ENCODE measurements at regions not wholly inside any gene's neighbourhood (a gene's known extent, or its start where the extent isn't known, plus 50 kb on each side); places are given as distances from the start of the nearest gene placed in this dataset.

DNA sequence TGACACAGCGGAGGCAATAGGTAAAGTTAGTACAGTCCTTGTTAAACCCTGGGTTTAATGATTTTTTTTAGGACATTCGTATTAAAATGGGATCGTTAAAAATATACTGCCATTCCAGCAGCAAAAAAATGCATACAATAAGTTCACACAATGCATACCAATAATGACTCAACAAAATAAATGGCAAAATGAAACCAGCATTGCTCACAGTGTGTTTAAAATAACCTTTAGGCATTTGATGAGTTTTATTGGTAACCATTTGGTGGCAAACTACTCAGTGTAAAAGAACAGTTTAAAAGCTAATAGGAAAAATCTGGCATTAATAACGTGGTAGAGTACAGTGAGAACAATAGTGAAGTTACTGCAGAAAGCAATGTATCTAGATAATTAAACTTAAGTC, 539.0 kb upstream of the PIK3C3 start:
- H3K9me3 ChIP-seq (ENCODE audit: low read length): no peaks in the 10 kb centered on the region
- H4K20me1 ChIP-seq (ENCODE audit: insufficient read depth, low read depth, low read length): no peaks in the 10 kb centered on the region
- H3K4me2 ChIP-seq (ENCODE audit: low read depth, low read length, poor library complexity, severe bottlenecking): no peak overlapping the region
- no peaks in the 10 kb centered on the region for H3K27me3 ChIP-seq (ENCODE audit: low read length)
- no peak overlapping the region for H3K27ac ChIP-seq (ENCODE audit: low read length)
- no peaks in the 10 kb centered on the region for H3K79me2 ChIP-seq (ENCODE audit: low read length)
- no peaks in the 10 kb centered on the region for H3K9me2 ChIP-seq (replicated peaks; ENCODE audit: insufficient read depth, low read length)
- no peaks in the 10 kb centered on the region for H3K36me3 ChIP-seq (ENCODE audit: insufficient read depth, low read length)
- no peak overlapping the region for H3K4me3 ChIP-seq (ENCODE audit: low read length)
- no peak for DNase-seq
- H2AFZ ChIP-seq (ENCODE audit: low read length): no peak overlapping the region
- no peak overlapping the region for H3K9ac ChIP-seq (ENCODE audit: low read length)
- no peaks in the 10 kb centered on the region for H3K4me1 ChIP-seq (ENCODE audit: low read length)

DNA sequence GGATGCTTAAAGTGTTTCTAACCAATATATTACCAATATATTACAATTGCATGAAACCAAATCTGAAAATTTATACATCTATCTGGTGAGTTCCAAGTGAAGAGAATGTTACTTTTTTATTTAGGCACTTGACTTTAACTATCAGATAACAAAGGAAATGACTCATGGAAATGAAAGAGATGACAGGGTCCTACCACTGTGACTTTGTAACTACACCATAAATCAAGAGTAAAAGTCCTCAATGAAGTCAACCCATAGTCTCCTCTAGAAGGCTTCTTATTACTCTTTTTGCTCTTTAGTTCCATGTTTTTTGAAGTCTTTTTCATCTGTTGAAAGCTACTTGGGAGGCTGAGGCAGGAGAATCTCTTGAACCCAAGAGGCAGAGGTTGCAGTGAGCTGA, 545.0 kb upstream of the PIK3C3 start:
- no peaks in the 10 kb centered on the region for H3K4me1 ChIP-seq (ENCODE audit: low read length)
- DNase-seq: no peak
- H3K4me3 ChIP-seq (ENCODE audit: low read length): no peak overlapping the region
- H3K4me2 ChIP-seq (ENCODE audit: low read depth, low read length, poor library complexity, severe bottlenecking): no peak overlapping the region
- H3K79me2 ChIP-seq (ENCODE audit: low read length): no peaks in the 10 kb centered on the region
- H2AFZ ChIP-seq (ENCODE audit: low read length): no peak overlapping the region
- no peaks in the 10 kb centered on the region for H3K36me3 ChIP-seq (ENCODE audit: insufficient read depth, low read length)
- no peaks in the 10 kb centered on the region for H4K20me1 ChIP-seq (ENCODE audit: insufficient read depth, low read depth, low read length)
- no peaks in the 10 kb centered on the region for H3K9me3 ChIP-seq (ENCODE audit: low read length)
- H3K9ac ChIP-seq (ENCODE audit: low read length): no peak overlapping the region
- no peaks in the 10 kb centered on the region for H3K27me3 ChIP-seq (ENCODE audit: low read length)
- H3K9me2 ChIP-seq (replicated peaks; ENCODE audit: insufficient read depth, low read length): no peaks in the 10 kb centered on the region
- no peak overlapping the region for H3K27ac ChIP-seq (ENCODE audit: low read length)

DNA sequence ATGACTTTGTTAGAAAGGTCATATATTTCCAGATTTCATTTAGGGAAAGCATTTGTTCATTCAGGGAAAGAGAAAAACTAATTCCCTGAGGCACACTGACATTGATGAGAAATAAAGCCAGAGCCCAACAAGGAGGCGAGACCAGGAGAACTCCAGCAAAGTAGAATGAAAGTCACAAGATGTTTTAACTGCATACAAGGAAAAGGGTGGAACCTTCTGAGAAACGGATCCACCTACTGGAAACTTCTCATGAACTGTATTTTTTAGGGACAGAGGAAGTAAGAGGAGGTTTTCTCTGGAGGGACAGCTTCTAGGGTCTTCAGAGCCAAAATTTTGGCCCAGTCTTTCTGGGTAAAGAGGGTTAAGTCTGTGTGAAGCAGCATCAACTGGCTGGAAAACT, 548.2 kb upstream of the PIK3C3 start:
- Histone ChIP-seq H3K9me2 (replicated peaks; ENCODE audit: insufficient read depth, low read length) (no peaks in the 10 kb centered on the region), H2AFZ (ENCODE audit: low read length) (no peak overlapping the region), H3K9me3 (ENCODE audit: low read length) (no peaks in the 10 kb centered on the region), H3K4me3 (ENCODE audit: low read length) (no peak overlapping the region), H3K79me2 (ENCODE audit: low read length) (no peaks in the 10 kb centered on the region), H3K27ac (ENCODE audit: low read length) (no peak overlapping the region), H3K4me2 (ENCODE audit: low read depth, low read length, poor library complexity, severe bottlenecking) (no peak overlapping the region), H3K9ac (ENCODE audit: low read length) (no peak overlapping the region), H3K27me3 (ENCODE audit: low read length) (no peaks in the 10 kb centered on the region), H3K36me3 (ENCODE audit: insufficient read depth, low read length) (no peaks in the 10 kb centered on the region), H3K4me1 (ENCODE audit: low read length) (no peaks in the 10 kb centered on the region), H4K20me1 (ENCODE audit: insufficient read depth, low read depth, low read length) (no peaks in the 10 kb centered on the region)
- no peak for DNase-seq

DNA sequence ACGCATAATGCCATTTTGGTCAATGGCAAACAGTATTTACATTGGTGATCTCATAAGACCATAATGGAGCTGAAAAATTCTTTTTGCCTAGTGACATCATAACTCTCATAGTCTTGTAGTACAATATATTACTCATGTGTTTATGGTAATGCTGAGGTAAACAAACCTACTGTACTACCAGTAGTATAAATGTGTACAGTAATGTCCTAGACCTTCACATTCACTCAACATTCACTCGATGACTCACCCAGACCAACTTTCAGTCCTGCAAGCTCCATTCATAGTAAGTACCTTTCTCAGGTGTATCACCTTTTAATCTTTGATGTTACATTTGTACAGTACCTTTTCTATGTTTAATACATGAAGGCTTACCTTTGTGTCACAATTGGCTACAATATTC, 558.2 kb upstream of the PIK3C3 start:
- H4K20me1 ChIP-seq (ENCODE audit: insufficient read depth, low read depth, low read length): no peaks in the 10 kb centered on the region
- H3K27me3 ChIP-seq (ENCODE audit: low read length): no peaks in the 10 kb centered on the region
- no peak for DNase-seq
- no peaks in the 10 kb centered on the region for H3K9me3 ChIP-seq (ENCODE audit: low read length)
- no peak overlapping the region for H3K4me2 ChIP-seq (ENCODE audit: low read depth, low read length, poor library complexity, severe bottlenecking)
- no peaks in the 10 kb centered on the region for H3K36me3 ChIP-seq (ENCODE audit: insufficient read depth, low read length)
- no peak overlapping the region for H2AFZ ChIP-seq (ENCODE audit: low read length)
- H3K4me3 ChIP-seq (ENCODE audit: low read length): no peak overlapping the region
- no peaks in the 10 kb centered on the region for H3K9me2 ChIP-seq (replicated peaks; ENCODE audit: insufficient read depth, low read length)
- H3K9ac ChIP-seq (ENCODE audit: low read length): no peak overlapping the region
- H3K4me1 ChIP-seq (ENCODE audit: low read length): peaks cover 8% of the 10 kb centered on the region; the same call in 1 of the 2 replicates
- H3K27ac ChIP-seq (ENCODE audit: low read length): no peak overlapping the region
- H3K79me2 ChIP-seq (ENCODE audit: low read length): no peaks in the 10 kb centered on the region

DNA sequence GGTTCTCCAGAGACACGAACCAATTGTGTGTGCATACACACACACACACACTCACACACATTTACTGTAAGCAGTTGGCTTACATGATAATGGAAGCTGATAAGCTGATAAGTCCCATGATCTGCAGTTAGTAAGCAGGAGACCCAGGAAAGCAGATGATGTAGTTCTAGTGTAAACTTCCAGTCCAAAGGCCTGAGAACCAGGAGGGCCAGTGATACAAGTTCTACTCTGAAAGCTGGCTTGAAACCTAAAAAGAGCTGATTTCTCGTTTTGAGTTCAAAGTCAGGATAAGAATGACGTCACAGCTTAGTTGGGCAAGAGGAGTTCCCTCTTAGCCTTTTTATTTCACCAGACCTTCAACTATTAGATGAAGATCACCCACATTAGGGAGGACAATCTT, 558.8 kb upstream of the PIK3C3 start:
- Histone ChIP-seq H2AFZ (ENCODE audit: low read length) (no peak overlapping the region), H4K20me1 (ENCODE audit: insufficient read depth, low read depth, low read length) (no peaks in the 10 kb centered on the region), H3K4me3 (ENCODE audit: low read length) (no peak overlapping the region), H3K4me2 (ENCODE audit: low read depth, low read length, poor library complexity, severe bottlenecking) (no peak overlapping the region), H3K9ac (ENCODE audit: low read length) (no peak overlapping the region), H3K27me3 (ENCODE audit: low read length) (no peaks in the 10 kb centered on the region), H3K9me3 (ENCODE audit: low read length) (no peaks in the 10 kb centered on the region), H3K9me2 (replicated peaks; ENCODE audit: insufficient read depth, low read length) (no peaks in the 10 kb centered on the region), H3K27ac (ENCODE audit: low read length) (no peak overlapping the region), H3K79me2 (ENCODE audit: low read length) (no peaks in the 10 kb centered on the region), H3K36me3 (ENCODE audit: insufficient read depth, low read length) (no peaks in the 10 kb centered on the region), H3K4me1 (ENCODE audit: low read length) (peaks cover 14% of the 10 kb centered on the region)
- DNase-seq: no peak

DNA sequence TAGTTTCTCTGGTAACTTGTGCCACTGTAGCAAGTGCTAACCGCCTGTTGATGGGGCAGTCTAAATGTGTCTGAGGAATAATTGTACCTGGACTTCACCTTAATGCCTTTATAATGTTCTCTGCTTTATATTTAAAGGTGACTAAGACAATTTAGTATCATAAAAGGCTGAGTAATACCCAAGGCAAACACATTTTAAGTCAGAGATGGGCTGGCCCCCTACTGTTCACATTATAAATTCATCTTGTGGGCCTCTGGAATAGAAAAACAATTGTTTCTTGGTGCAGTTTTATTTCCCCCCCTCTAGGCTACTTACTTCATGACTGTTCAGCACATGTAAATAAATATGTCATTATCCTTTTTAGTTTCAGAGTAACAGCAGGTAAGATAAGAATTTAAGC, 559.3 kb upstream of the PIK3C3 start:
- peak; percentile 45 for DNase-seq
- H3K9ac ChIP-seq (ENCODE audit: low read length): no peak overlapping the region
- H3K36me3 ChIP-seq (ENCODE audit: insufficient read depth, low read length): no peaks in the 10 kb centered on the region

DNA sequence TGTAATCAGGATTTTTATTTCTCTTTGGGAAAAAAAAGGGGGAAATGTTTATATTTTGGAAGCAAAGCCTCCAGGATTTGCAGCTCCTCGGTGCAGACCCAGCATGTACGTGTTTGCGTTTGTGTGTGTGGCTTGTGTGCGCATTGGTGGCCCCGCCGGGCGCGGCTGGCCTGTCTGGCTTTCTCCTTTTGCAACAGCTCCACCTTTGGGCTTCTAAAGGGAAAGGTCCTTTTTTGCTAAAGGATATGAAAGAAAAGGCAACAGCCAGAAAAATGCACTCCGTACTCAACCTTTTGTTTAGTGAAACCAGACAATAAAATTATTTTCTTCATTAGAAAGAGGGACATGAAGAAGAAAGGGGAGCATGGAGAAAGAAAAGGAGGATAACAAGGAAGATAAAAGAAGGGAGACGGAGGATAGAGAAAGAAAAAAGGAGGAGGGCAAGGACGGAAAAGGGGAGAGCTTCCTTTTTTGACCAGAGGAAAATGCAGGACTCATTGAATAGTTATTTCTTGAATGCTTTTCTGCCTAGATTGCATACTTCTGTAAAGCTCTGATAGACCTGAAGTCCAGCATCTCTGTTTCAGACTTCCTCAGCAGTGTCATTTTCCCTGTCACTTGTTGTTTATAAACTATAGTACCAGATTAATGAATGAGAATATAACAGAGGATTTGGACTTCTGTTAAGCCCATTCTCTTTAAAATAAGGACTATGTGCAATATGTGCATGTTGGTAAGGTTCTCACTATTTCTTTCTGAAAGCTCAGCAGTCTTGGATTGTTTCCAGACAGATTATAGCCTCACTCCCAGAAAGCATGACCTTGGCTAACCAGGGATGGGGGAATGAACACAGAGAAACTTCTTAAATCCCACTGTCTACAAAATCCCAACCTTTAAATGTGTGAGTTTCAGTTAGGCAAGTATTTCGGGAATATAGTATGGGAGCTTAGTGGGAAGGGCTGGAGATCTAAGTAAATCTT, 563.1 kb upstream of the PIK3C3 start:
- Histone ChIP-seq H3K27ac (ENCODE audit: low read length) (no peak overlapping the region; the same call in 1 of the 2 replicates), H3K4me2 (ENCODE audit: low read depth, low read length, poor library complexity, severe bottlenecking) (peak overlapping the region; percentile 58), H3K9me2 (replicated peaks; ENCODE audit: insufficient read depth, low read length) (no peaks in the 10 kb centered on the region), H3K27me3 (ENCODE audit: low read length) (no peaks in the 10 kb centered on the region), H3K36me3 (ENCODE audit: insufficient read depth, low read length) (no peaks in the 10 kb centered on the region), H3K9ac (ENCODE audit: low read length) (peak overlapping the region; percentile 49), H2AFZ (ENCODE audit: low read length) (peak overlapping the region; percentile 68; the same call in 1 of the 2 replicates), H3K4me3 (ENCODE audit: low read length) (peak overlapping the region; percentile 37; the same call in 1 of the 2 replicates), H3K9me3 (ENCODE audit: low read length) (no peaks in the 10 kb centered on the region), H3K79me2 (ENCODE audit: low read length) (no peaks in the 10 kb centered on the region), H4K20me1 (ENCODE audit: insufficient read depth, low read depth, low read length) (no peaks in the 10 kb centered on the region), H3K4me1 (ENCODE audit: low read length) (peaks cover 49% of the 10 kb centered on the region)
- DNase-seq: peak; percentile 90

More for the DNA sequence above, 559.3 kb upstream of the PIK3C3 start:
- no peaks in the 10 kb centered on the region for H3K9me2 ChIP-seq (replicated peaks; ENCODE audit: insufficient read depth, low read length)
- no peak overlapping the region for H3K4me3 ChIP-seq (ENCODE audit: low read length)
- no peak overlapping the region for H3K27ac ChIP-seq (ENCODE audit: low read length)
- H3K27me3 ChIP-seq (ENCODE audit: low read length): no peaks in the 10 kb centered on the region
- H4K20me1 ChIP-seq (ENCODE audit: insufficient read depth, low read depth, low read length): no peaks in the 10 kb centered on the region
- H3K4me1 ChIP-seq (ENCODE audit: low read length): peaks cover 19% of the 10 kb centered on the region
- H3K4me2 ChIP-seq (ENCODE audit: low read depth, low read length, poor library complexity, severe bottlenecking): no peak overlapping the region
- no peaks in the 10 kb centered on the region for H3K9me3 ChIP-seq (ENCODE audit: low read length)
- H2AFZ ChIP-seq (ENCODE audit: low read length): no peak overlapping the region
- H3K79me2 ChIP-seq (ENCODE audit: low read length): no peaks in the 10 kb centered on the region

DNA sequence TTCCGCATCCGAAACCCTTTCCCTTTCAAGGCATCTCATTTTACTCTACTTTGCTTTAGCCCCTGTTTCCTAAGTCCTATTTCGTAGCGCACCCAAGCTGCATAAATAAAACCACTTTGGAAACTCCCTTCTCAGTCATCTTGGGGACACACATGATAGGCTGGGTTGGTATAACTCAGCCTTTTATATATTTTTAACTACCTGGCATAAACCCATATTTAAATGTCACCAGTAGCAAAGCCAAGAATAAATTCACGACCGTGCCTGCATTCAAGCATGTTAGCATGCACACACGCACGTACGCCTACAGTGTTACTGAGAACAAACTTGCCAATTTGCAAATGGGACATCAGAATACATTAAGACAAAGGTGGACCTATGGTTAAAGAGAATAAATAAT, 564.7 kb upstream of the PIK3C3 start:
- Histone ChIP-seq H3K27me3 (ENCODE audit: low read length) (no peaks in the 10 kb centered on the region), H3K9ac (ENCODE audit: low read length) (peak overlapping the region; percentile 54), H4K20me1 (ENCODE audit: insufficient read depth, low read depth, low read length) (no peaks in the 10 kb centered on the region), H3K79me2 (ENCODE audit: low read length) (no peaks in the 10 kb centered on the region), H3K9me3 (ENCODE audit: low read length) (no peaks in the 10 kb centered on the region), H3K9me2 (replicated peaks; ENCODE audit: insufficient read depth, low read length) (no peaks in the 10 kb centered on the region), H3K4me2 (ENCODE audit: low read depth, low read length, poor library complexity, severe bottlenecking) (peak overlapping the region; percentile 58), H3K4me3 (ENCODE audit: low read length) (peak overlapping the region; percentile 48), H3K36me3 (ENCODE audit: insufficient read depth, low read length) (no peaks in the 10 kb centered on the region), H3K27ac (ENCODE audit: low read length) (peak overlapping the region; percentile 82), H3K4me1 (ENCODE audit: low read length) (peaks cover 49% of the 10 kb centered on the region), H2AFZ (ENCODE audit: low read length) (peak overlapping the region; percentile 46; the same call in 1 of the 2 replicates)
- DNase-seq: peak; percentile 68

Data from Karpas-422 (cell line).